GM21723 (cell line): ENCODE measurements at regions not wholly inside any gene's neighbourhood (a gene's known extent, or its start where the extent isn't known, plus 50 kb on each side); places are given as distances from the start of the nearest gene placed in this dataset.
"Not testable (repeated sequence)": the region's sequence is repeated elsewhere in the genome, so short reads cannot be mapped to it uniquely, and the experiment has no call there.

Experiments used
- ATAC-seq: cut with Tn5 transposase; IDR thresholded peaks from one replicate; pipeline ENCODE4 v1.9.1; 2021; ENCODE audit warnings: mild to moderate bottlenecking, moderate library complexity; ENCODE audit not compliant: unreplicated experiment

DNA sequence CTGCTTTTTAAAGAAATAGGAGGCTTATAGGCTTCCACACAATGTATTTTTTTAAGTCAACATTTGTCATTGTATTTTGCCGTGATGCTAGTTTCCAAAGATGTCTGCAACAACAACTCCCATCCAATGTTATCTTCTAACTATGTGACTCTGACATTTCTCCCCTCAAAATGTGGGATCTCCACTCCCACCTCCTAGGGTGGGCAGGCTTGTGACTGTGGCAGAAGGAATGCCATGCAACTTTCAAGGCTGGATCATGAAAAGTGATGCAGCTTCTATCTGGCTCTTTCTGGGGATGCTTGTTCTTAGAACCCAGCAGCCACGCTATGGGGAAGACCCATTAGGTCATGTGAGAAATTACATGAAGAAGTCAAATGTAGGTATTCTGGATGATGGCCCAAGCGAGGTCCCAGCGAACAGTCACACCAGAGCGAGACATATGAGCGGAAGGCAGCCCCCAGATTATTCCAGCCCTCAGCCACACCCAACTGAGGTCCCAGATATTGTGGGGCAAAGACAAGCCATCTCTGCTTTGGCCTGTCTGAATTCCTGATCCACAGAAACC is 124.3 kb downstream of the BDH1 start:
- ATAC-seq, result no peak

- ATAC-seq, result no peak
These were observed 124.8 kb downstream of the BDH1 start for GRCh38 chr3:197430934-197431333.

GRCh38 chr3:197430502-197430901 is 125.3 kb downstream of the BDH1 start:
- no peak for ATAC-seq

DNA sequence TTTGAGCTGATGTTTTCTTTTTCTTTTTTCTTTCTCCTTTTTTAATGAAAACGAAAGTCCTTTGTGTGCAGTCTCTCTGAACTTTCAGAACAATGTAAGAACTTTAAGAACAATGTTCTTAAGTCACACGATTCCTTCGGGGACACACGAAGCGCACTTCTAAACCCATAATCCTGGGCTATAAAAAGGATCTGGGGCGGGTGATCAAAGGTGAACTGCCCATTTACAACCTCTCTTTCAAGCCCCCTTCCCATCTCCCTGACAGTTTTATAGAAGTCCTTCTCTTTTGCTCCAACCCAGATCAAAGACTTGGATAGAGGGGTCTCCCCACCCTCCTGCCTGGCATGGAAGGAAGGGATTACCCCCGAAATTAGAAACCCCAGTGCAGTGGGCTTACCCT is 126.8 kb downstream of the BDH1 start:
- ATAC-seq, result no peak

DNA sequence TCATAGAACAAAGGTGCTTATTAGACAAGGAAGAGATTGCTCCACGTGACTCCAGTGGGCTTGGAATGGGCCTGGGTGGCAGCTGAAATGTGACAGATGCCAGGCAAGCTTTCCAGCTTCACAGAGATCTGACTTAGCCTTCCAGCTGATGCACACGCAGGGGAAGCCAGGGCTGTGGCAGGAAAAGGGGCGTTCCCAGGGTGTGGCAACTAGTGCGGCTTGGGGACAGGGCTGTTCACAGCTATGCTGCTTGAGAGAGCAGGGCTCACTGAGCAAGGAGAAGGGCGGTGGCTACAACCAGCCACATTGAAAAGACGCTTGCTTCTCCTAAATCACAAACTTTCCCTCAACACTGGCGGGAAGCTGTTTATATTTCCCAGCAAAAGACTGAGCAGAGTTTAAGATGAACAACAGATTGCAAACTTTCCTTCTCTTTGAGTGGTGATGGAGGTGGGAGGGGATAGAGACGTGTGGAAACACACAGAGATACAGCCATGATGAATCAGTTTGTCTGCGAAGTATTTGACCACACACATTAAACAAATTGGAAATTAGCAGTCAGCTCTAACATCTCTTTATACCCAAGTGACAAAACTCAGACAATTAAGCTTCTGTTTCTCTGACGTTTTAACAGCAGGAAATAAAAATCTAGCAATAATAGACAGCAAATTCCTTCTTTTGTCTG is 127.5 kb downstream of the BDH1 start:
- ATAC-seq, result no peak

GRCh38 chr3:197427021-197427420 is 128.6 kb upstream of the DLG1 start:
- ATAC-seq, result no peak

DNA sequence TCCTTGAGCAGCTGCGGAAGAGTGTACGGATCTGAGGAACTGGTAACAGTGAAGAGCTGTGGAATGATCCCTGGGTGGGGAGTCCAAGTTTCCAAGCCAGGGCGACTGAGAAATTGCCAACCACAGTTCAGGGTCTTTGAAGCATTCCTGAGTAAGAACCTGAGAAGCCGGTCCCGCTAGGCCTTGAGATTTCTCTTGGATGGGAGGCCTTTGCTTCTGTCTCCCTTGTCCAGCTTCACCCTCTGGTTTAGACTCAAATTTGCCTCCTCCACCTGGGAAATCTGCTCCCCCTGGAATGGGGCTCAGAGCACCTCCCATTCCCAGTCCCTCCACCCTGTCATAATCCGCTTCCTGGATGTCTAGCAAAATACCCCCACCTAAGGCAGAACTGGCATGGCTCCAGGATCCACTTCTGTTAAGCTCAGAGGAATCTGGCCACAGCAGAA is 127.7 kb upstream of the DLG1 start:
- no peak for ATAC-seq

- ATAC-seq, result no peak
These were observed 127.2 kb upstream of the DLG1 start for GRCh38 chr3:197425485-197426120.

- ATAC-seq, result no peak
These were observed 126.5 kb upstream of the DLG1 start for GRCh38 chr3:197424674-197425484.

- ATAC-seq, result no peak
These were observed 125.9 kb upstream of the DLG1 start for GRCh38 chr3:197424266-197424665.

DNA sequence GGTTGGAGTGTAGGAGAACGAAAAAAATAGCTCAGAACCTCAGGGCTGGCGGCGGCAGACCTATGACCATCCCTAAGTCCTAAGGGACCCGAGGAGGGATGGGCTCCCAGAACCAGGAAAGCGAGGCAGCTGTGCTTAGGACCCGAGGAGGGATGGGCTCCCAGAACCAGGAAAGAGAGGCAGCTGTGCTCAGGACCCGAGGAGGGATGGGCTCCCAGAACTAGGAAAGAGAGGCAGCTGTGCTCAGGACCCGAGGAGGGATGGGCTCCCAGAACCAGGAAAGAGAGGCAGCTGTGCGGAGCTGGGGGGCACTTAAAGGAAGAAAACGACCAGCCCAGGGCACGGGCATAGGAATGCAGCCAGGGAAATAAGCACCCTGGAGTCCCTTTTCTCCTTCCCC is 125.0 kb upstream of the DLG1 start:
- ATAC-seq, result no peak

- ATAC-seq, result no peak
These were observed 124.1 kb upstream of the DLG1 start for GRCh38 chr3:197422506-197422905.

GRCh38 chr3:197421021-197421420 is 122.6 kb upstream of the DLG1 start:
- no peak for ATAC-seq

DNA sequence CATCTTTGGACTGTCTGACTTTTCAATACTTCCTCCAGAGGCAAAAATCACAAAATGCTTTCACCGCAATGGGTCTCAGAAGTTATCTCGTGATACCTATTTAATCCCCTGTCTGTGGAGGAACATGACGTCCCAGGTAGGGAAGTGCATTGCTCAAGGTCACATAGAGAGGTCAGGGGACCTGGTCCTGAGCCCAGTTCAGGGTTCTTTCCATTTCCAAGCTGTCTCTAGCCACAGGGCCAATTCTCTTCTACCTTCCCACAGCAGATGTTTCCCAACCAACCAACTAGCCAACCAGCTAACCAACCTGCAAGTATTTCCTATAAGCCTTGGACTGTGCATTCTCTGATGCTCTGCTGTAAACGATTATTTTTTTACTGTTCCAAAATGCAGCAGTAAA is 122.2 kb upstream of the DLG1 start:
- no peak for ATAC-seq

DNA sequence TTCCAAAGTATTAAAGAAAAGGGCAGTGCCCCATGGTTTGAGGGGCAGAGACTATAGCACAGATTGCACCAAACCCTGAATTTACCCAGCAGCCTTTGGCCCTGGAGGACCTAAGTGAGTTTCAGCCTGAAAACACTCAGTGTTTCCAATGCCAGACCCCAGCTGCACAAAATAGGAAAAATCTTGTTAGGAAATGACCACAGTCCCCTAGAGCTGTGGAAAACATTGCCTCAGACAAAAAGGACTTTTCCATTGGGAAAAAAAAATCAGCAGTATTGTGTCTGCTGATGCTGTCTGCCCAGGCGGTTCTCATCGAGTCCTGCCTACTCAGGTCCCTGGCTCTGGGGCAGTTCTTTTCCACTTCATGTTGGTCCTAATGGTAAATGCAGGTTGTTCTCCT is 121.7 kb upstream of the DLG1 start:
- no peak for ATAC-seq

GRCh38 chr3:197419696-197420095 is 121.3 kb upstream of the DLG1 start:
- ATAC-seq, result no peak

DNA sequence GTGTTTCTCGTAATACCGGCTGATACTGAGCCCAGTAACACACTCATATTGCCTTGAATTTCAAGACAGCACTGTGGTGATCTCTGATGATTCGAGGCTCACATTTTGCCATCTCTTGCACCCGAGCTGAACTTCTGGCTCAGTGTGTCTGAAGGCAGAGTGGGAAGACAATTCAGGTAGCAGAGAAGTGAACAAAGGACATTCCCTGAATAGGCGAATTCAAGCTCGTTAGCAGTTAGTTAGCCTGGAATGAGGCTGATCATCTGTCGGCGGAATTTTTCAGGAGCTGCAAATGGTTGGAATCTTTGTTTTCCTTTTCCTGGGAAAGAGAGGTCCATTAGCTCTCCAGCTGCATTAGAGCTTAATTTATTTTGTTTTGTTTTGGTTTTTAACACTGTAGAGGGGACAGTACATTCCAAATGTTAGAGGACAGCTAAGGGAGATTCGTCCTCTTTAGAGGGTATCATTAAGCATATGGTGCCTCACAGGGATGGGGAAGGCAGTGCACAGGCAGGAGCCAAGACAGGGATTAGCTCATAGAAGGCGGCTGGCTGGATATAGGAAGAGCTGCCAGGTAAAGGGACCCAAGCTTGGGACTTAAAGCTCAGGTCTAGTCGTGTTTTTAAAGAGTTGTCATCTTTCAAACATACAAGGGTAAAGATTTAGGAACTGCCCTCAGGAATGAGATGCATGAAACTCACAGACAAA is 119.7 kb upstream of the DLG1 start:
- no peak for ATAC-seq

- ATAC-seq, result no peak
These were observed 119.0 kb upstream of the DLG1 start for GRCh38 chr3:197417441-197417840.

DNA sequence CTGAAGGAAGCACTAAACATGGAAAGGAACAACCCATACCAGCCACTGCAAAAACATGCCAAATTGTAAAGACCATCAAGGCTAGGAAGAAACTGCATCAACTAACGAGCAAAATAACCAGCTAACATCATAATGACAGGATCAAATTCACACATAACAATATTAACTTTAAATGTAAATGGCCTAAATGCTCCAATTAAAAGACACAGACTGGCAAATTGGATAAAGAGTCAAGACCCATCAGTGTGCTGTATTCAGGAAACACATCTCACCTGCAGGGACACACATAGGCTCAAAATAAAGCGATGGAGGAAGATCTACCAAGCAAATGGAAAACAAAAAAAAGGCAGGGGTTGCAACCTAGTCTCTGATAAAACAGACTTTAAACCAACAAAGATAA is 113.5 kb upstream of the DLG1 start:
- ATAC-seq, result not testable (repeated sequence)

- ATAC-seq, result not testable (repeated sequence)
These were observed 111.8 kb upstream of the DLG1 start for GRCh38 chr3:197410170-197410569.
